Mammary epithelial cell (primary cell): ENCODE measurements at regions not wholly inside any gene's neighbourhood (a gene's known extent, or its start where the extent isn't known, plus 50 kb on each side); places are given as distances from the start of the nearest gene placed in this dataset.

Experiments used
- EZH2 ChIP-seq: IDR thresholded peaks from 2 replicates; pipeline ENCODE4 v1.6.1; 2012; ENCODE audit warnings: low read length, inconsistent platforms, borderline replicate concordance
- TF ChIP-seq, protein P1 (sequence below), 2 donors: IDR thresholded peaks in 1 of 2; conservative IDR thresholded peaks in 1 of 2; 2 replicates each; pipeline ENCODE4 v1.5.1; 2011 to 2012; ENCODE audit warnings: inconsistent platforms in 2 of 2, low read length in 2 of 2, mild to moderate bottlenecking in 2 of 2, control low read depth in 1 of 2, low read depth in 1 of 2; ENCODE audit not compliant: insufficient read depth in 1 of 2; ENCODE audit errors: extremely low read depth in 1 of 2

DNA sequence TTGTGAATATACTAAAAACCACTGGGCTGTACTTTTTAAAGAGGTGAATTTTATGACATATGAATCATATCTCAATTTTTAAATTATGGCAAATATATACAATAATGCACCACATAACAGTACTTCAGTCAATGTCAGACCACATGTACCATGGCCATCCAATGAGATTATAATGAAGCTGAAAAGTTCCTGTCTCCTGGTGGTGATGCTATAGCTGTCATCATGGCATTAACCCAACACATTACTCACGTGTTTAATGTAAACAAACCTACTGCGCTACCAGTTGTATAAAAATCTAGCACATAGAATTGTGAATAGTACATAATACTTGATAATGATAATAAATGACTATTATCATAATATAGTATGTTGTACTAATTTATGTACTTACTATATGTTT lies 77.6 kb upstream of the ID2 start:
- TF ChIP-seq, protein P1, sequence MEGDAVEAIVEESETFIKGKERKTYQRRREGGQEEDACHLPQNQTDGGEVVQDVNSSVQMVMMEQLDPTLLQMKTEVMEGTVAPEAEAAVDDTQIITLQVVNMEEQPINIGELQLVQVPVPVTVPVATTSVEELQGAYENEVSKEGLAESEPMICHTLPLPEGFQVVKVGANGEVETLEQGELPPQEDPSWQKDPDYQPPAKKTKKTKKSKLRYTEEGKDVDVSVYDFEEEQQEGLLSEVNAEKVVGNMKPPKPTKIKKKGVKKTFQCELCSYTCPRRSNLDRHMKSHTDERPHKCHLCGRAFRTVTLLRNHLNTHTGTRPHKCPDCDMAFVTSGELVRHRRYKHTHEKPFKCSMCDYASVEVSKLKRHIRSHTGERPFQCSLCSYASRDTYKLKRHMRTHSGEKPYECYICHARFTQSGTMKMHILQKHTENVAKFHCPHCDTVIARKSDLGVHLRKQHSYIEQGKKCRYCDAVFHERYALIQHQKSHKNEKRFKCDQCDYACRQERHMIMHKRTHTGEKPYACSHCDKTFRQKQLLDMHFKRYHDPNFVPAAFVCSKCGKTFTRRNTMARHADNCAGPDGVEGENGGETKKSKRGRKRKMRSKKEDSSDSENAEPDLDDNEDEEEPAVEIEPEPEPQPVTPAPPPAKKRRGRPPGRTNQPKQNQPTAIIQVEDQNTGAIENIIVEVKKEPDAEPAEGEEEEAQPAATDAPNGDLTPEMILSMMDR (conservative IDR thresholded peaks at IDR 0.05 in 1 of 2, IDR thresholded peaks at IDR 0.05 in 1 of 2; ENCODE audit: extremely low read depth in 1 of 2, insufficient read depth in 1 of 2, low read depth in 1 of 2, low read length in 2 of 2) = no peak
- no peak for TF ChIP-seq EZH2
